Activated naive CD4-positive, alpha-beta T cell (primary cell): ENCODE measurements at regions not wholly inside any gene's neighbourhood (a gene's known extent, or its start where the extent isn't known, plus 50 kb on each side); places are given as distances from the start of the nearest gene placed in this dataset.

ENCODE experiments used
- DNase-seq, 4 experiments: peaks; one replicate each; lab custom pipeline; 2025; lab: John Stamatoyannopoulos, UW

DNA sequence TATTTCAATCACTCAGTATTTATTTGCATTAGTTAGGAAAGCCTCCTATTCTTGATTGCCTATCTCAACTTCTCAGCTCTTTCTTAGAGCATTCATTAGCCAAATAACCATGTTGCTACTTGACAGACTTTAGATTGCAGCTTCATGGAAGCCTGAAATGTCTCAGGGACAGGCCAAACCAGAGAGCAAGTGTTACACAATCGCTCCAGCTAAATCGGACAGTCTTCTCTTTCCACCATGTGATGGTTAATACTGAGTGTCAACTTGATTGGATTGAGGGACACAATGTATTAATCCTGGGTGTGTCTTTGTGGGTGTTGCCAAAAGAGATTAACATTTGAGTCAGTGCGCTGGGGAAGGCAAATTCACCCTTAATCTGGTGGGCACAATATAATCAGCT lies 106.5 kb upstream of the DRD2 start:
- no peak for DNase-seq

DNA sequence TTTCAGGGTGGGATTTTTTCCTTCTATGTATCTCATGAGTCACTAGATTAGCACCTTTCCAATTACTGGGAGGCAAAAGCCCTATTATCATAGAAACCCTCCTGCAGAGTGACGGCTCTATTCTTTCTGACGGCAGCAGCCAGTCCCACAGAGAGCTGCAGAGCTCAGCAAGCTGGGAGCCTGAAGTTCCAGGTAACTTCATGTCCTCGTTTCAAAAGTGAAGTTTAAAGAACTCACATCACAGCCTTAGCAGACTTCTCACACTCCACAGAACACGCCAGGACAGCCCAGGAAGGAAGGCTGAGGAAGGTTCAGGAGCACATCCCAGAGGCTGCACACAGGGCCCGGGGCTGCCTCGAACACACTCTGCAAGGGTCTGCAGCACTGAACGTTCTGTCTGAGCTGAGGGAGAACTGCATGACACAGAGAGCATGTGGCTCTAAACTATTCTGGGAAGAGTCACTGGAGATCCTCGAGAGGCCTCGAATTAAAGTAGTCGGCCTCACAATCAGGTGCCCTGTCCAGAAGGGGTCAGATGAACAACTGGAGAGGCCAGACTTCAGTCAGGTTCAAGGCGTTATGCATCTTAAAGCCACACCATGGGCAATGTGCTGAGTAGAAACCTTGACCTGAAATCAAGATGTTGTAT lies 104.2 kb upstream of the DRD2 start:
- no peak for DNase-seq

DNA sequence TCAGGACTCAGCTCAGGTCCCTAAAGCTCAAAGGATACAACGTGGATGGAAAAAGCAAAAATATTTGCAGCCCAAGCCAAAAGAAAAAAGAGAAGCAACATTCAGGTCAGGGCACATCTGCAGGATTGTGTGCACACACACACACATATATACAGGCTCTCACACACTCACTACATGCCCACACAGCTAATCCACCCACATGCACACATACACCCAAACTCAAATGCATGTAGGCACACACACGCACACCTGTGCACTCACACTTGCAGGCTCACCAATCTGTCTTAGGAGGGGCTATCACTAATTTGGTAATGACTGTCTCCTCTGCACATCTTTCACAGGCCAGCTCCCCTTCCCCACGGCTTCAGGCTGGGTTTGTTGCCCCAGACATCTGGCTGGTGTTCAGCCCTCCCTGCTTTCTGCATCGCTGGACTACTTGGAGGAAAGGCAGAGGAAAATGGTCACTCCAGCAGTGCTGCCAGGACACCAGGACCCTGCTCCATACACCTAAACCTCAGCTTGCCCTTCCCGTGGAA lies 103.6 kb upstream of the DRD2 start:
- no peak for DNase-seq

DNA sequence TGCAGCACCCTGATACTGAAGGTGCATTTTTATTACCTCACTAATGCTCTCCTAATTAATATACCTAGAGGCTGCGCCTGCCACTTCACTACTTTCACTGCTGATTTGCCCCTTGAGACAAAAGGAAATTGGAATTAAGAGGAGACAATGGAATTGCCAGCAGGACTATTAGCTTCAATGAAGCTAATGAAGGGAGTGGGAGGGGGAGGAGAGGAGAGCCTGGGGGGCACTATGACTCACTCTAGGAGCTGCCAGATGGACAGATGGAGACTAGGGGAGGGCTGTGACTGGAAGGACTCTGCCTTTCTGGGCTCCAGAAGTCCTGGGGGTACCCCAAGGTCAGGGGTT lies 102.8 kb upstream of the DRD2 start:
- no peak for DNase-seq

DNA sequence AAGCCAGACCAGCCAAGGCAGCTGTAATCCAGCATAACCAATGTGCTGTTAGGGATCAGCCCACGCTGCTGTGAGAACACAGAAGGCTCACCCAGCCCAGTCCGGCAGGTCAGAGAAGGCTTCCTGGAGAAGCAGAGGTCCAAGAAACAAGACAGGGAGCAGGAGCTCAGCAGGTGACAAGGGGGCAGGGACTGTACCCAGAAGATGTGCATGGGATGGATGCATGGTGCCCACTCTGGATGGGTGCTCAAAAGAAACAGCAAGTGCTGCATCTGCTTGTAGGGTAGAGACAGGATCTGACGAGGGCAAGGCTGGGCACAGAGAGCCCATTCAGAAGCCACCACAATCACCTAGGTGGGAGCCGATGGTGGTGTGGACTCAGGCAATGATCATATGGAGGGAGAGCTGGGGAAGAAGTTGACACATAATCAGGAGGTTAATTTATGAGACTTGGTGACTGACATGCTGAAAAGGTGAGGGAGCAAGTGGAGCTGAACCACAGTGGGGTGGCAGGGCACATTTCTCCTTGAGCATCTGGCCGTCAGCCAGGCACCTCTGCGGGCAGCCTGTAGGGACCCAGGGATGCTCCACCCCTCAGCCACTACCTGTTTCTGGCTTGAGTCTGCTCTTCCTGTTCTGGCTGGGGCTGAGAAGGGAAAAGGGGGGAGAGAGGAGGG lies 102.3 kb upstream of the DRD2 start:
- DNase-seq, result no peak

DNA sequence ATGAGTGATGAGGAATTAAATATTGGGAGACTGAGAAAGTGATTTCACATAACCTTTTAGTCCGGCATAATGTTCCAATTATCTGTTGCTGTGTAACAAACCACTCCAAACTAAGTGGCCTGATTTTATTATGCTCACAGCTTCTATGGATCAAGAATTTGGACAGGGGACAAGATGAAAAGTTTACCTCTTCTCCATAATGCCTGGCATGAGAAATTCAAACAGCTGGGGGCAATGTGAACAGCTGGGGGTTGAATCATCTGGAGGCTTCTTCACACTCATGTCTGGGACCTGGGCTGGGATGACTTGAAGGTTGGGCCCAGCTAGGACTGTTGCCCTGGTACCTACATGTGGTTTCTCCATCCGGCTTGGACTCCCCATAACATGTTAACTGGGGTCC lies 99.4 kb upstream of the DRD2 start:
- DNase-seq, result no peak

DNA sequence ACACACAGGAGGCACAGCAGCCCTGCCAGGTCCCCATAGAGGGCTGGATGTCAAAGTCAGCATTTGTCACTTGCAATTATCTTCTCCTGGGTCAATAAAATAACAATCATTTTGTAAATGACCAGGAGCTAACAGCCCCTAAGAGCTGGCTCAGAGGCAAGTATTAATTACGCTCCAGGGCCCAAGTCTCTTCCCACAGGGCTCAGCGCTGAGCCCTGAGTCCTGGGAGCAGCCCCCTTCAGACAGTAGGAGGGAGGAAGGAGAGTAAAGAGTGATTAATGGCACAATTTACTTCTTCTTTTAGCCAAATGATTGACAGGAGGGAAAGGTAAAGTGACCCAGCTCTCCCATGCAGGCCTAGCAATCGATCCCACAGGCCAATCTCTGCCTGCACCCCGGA lies 99.0 kb upstream of the DRD2 start:
- no peak for DNase-seq

DNA sequence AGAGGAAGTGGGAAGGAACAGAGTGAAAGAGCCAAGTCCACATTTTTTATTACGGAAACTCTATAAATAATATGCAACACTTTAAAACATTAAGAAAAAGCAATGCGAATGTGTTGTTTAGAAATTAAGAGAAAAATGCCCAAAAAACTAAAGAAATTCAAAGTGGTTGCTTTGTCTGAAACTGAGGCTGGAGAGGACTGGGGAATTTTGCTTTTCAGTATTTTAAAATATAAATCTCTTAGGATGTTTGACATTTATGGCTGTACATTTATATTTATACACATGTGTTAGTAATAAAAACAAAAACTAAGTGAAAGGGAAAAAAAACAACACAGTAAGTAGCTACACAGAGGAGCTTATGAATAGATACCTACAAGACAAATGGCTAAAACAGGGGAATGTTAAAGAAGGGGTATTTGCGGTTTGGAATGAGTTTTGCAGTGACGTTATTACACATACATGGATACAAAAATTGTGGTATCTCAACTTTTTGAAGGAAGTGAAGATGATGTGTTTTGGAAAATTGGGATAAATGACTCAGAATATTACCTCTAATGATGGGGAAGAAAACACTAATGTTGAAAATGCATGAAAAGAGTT lies 97.0 kb upstream of the DRD2 start:
- DNase-seq, result no peak

DNA sequence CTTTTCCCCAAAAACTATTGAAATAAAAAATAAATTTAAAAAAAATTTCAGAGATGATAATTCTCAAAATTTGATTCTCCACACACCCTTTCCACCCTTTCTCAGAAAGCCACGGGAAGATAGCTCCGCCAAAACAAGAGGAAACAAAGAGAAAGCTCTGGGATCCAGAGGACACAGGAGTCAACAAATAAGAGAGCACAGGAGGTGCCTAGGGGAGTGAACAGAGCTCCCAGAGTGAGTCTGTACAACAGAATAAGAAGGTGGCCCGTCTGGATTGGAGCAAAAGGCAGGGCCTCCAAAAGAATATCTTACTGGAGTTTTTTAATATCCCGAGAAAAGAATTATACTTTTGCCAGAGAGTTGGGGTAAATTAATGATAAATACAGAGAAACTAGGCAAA lies 96.3 kb upstream of the DRD2 start:
- no peak for DNase-seq

DNA sequence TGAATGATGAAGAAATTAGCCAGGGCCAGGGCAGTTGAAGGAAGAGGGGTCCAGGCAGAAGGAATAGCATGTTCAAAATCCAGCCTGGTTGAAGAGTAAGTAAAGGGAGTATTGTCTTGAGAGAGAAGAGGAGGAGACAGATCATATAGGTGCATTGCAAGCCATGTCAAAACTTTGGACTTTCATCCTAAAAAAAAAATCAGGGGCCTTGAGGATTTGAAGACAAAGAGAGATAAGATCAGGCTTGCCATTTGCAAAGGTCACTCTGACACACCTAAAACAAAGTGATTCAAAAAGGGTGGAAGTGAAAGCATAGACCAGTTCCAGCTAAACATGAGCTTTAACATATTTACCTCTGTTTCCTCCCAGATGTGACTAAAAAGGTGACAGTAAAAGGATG lies 95.7 kb upstream of the DRD2 start:
- no peak for DNase-seq

DNA sequence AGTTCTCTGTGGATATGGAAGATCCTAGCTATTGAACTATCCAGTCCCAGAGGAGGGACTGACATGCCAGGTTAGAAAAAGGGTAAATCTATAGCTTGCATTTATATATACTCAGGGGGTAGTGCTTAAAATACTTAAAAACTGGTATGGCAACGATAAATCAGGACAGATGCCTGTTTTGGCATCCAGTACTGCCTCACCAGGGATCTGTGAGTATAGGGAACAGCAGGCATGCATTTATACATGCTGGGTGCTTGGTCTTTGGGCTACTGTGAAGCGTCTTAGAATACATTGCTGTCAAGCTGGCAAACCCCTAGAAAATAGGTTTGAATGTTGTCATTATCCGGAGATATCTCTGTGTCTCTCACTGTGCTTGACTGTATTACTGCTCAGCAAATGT lies 94.2 kb upstream of the DRD2 start:
- no peak for DNase-seq

DNA sequence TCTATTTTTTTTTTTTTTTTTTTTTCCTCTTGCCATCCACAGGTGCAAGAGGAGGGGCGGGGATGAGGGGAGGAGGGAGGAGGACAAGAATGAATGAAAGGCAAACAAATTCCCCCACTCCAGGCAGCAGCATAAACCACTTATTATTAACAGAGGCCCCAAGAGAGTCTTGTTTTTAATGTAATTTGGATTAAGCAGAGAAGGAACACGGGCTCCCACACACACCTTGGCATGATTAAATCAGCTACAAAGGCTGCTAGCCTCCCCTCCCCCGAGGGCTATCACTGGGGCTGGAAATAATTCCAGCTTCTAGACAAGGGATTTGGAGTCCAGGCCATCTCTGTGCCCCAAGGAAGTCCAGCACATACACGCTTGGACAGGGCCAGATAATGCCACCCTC lies 93.4 kb upstream of the DRD2 start:
- no peak for DNase-seq

DNA sequence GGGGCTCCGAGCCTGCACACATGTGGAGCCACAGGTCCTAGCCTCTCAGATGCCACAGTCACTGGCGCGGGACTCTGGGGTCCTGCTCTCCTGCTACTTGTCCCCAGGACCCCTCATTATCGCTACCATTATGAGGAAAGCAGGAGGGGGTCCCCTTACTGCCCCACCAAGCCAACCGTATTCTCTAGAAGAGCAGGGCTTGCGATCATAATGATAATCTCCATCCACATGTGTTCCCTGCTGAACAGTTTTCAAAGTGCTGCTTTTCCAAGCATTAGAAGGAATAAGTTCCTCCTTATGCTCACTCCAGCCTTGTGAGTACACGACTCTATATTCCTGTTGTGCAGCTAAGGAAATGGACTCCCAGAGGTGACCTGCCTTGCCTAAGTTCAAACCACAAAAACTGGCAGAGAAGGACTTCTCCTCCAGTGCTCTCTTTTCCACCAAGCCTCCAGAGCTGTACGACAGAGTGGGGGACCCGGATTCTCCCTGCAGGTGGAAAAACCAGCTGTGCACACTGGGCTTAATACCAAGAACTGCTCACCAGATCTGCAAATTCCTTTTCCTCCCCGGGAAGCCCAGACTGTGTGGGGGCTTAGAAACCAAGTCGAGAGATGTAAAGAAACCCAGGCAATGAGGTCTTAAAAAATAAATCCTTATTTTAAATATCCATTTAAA lies 92.8 kb upstream of the DRD2 start:
- DNase-seq, result no peak

DNA sequence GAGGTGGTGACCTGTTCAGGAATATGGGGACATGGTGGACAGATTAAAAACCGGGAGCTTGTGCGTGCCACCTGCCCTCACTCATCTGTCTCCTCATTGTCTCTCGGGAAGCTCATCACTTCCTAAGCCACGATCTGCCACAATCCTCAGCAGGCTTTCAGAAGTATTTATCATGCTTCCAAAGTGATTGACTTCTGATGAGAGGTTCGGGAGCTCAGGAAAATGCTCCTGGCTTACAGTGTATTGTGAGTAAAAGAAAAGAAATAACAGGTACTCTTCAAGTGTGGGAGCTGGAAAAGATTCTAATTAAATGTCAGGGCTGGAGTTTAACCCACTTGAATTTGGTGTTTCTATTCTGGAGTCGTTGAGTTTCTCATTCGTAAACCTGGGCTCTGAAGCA lies 91.9 kb upstream of the DRD2 start:
- no peak for DNase-seq

DNA sequence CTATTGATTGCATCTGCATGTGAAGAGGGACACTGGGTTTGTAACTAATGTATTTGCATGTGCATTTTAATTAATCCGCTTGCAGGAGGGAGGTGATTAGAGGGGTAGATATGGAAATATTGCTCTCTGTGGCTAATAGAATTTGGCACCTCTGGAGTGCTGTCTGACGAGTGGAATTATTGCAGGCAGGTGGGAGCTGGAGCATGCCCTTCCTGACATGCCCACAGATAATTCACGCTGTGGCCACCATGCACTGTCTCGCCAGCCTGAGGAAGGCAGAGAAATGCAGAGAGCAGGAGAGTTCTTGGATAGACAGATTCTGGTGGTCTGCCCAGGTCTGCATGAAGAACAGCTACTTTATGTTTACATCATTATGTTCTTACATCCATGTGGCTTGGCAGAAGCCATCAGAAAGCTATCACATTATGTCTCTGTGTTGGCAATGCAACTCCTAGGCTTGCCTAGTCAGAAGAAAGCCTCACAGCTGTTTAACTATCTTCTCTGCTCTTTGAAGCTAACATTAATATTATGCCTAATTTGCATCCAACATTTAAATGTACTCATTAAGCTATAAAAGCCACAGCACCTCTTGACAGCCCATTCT lies 89.4 kb upstream of the DRD2 start:
- DNase-seq, result no peak

DNA sequence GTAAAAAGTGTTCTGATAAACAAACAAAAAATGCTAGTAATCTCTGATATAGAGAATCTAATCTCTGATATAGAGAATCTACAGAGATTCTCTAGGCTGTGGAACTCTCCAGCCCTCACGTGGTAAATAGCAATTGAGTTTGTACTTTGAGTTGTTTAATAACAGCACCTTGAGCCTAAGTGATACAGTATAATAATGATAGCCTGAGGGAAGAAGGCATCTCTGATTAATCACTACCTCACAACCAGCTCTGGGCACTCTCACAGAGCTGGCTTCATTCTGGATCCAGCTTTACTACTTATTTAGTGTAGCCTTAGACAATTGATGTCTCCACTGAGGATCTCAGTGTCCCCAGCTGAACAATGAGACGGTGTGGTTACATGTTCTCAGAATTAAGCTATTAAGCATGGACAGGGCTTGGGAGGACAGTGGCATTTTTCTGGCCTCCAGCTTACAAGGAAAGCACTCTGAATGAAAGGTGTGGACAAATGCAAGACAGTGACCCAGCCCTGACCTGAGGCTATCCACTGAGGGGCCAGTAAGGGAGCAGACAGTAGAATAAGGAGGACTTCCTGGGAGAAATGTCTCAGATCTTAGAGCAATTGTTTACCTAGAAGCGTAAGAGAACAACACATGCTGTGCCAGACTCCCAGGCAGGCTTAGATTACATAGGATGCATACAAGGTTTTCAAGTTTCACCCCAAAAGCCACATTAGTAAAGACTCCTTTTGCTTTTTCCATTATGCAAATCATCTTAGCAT lies 88.7 kb upstream of the DRD2 start:
- DNase-seq, result no peak

DNA sequence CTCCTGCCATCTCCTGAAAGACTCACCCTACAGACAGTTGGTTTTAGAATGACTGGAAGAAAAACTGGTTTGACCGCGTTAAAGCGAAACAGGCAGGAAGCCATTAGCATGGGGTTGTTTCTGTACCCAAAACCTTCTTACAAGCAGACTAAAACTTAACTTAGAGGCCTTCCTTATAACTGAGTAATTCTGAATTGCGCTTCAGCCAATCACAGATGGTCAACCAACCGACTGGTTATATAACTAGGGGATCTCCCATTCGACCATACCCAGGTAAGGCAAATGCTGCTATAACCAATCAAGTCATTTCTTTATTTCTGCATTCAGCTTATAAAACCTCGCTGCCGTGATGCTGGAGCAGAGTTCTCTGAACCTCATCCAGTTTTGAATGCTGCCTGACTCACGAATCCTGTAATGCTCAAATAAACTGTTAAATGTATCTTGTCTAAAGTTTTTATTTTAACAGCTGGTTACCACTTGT lies 87.8 kb upstream of the DRD2 start:
- no peak for DNase-seq

DNA sequence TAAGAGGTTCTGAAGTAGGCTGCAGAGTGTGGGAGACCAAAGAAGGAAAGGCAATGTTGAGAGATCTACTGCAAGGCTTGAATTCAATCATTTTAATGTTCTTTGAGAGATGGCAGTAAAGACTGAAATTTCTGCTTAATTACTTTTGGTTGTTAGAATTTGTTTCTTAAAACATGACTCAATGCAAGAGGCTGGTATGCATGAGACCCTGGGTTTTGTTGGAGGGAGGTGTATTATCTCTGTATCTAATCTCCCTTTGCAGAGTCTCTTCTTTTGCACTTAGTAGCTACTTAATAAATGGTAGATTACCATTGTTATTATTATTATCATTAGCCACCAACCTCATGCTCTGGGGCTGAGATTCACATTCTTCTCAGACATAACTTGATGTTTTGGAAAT lies 87.4 kb upstream of the DRD2 start:
- no peak for DNase-seq

DNA sequence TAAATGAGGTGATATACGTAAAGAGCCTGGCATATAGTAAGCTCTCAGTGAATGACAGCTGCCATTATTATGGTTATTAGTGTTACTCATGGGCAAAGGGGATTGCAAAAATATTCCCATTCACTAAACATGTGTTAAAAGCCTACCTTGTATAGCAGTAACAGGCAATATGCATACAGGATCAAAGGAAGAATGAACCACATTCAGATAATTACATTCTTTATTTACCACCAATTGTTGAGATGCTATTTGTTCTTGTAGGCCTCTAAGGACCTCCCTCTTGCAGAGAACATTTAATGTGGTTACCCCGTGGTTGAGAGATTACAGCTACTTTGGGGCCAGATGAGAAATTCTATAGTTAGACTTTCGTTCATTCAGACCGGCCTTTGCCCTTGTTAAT lies 82.7 kb upstream of the DRD2 start:
- DNase-seq, result no peak

DNA sequence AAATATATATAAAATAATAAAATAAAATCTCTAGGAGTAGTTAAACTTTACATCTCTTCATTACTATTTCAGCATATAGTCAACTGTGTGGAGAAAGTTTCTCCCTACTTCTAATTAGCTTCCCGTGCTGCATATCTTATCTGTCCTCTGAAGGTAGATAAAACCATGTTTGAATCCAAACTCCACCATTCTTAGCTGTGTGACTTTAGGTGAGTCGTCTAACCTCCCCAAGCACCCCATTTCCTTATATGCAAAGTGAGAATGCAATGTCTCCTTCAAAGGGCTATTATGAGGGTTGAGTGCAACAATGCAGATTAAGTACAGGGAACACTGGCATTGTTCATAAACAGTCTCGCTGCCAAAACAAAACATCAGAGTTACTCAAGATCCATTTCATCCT lies 80.8 kb upstream of the DRD2 start:
- DNase-seq, result no peak

DNA sequence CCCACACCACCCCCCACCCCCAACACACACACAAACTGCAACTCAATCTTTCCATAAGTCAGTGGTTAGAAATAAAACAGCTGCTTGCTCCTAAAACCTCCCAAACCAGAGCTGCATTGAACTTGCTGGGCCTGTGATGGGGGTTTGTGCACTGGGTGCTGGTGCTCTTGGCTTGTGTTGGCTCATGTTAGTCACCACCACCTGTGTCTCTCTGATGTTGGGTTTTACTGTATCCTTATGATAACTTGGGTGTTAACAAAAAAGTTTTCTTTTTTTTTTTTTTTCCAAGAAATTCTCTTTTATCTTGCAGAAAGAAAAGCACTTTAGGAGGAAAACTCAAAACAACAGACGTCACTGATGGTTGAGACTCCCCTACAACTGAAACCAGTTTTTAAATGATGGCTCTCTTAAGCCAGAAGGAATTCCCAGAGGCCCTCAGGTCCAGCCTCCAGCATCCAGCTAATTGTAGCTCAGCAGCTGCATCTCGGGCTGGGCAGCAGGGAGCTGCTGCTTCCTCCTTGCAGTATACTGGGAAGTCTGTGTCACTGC lies 79.9 kb upstream of the DRD2 start:
- no peak for DNase-seq

DNA sequence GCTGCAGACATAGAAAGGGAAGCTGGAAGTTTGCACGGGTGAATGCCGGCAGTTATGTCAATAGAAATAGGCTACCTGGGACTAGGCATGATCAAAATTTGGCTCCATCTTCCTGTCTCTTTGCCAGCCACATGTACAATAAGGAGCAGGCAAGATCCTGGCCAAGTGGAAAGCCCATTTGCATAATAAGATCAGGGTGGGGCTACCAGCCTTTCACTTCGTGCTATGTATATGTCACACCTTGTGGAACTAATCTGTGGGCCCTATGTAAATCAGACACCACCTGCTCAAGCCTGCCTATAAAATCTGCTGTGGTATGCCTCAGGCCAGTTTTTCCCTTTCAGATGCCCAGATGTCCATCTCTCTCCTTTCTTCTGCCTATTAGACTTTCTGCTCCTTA lies 79.3 kb upstream of the DRD2 start:
- no peak for DNase-seq
